GM18951 (cell line): ENCODE measurements at regions not wholly inside any gene's neighbourhood (a gene's known extent, or its start where the extent isn't known, plus 50 kb on each side); places are given as distances from the start of the nearest gene placed in this dataset.

Experiments used
- POLR2A ChIP-seq: IDR thresholded peaks from 4 replicates; pipeline ENCODE4 v1.6.1; 2011; ENCODE audit warnings: mild to moderate bottlenecking; ENCODE audit not compliant: insufficient read length, insufficient read depth; ENCODE audit errors: extremely low read depth
- in situ Hi-C: fragments of 300-500 bp; cut with MboI; formaldehyde crosslinking; loops from one replicate; pipeline ENCODE4 v1.12.0; 2022; ENCODE audit warnings: low sequenced_read_pairs, mixed read lengths, inconsistent platforms; ENCODE audit not compliant: unreplicated experiment

DNA sequence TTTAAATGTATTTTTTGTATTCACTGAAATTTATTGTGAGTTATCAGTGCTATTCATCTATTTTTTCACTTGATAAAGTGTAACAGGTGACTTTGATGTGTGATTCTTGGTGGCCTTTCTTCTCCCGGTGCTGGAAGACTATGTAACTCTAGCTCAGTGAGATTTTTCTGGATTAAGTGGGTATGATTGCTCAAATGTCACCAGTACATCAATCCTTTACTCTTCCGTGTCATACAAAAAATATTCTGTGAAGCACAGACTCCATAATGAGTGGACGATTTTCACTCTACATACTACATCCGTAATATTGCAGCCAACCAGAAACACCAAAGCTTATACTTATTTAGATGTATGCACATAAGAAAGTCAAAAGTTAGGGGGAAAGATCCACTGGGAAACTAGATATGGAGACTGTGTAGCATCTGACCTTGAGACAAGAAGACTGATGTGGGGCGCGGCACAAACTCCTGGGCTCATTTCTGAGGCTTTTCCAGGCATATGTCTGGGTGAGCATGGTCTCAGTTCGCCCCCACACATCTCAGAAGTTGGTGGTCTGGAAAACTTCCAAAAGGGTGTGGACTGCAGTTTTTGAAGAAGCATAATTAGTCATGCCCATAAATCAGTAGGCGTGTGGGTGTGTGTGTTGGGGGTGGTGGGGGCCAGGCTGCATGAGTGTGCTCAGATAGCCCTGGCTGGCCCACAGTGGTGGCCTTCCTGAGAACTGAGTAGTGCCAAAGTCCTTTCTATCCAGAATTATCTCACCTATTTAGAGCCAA lies 53.9 kb upstream of the TENM3 start:
- in situ Hi-C loops, result no loop called here
- TF ChIP-seq POLR2A, result no peak

DNA sequence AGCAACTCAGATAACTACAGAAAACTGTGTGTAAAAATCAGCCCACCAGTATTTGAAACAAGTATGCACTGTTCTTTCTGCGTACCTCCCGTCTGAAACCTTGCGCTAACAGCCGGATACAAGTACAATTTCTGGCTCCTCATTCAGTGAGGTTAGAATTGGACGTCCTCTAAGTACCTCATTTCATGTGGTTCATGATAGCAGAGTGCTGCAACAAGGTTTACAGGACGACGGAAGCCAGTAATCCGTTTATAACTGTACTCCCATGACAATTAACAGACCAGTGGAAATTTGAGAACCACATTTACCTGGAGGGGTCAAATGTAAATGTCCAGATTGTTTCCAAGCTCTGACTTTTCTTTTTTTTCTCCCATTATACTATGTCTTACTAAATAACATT lies 52.9 kb upstream of the TENM3 start:
- TF ChIP-seq POLR2A, result no peak
- in situ Hi-C loops, result no loop called here

DNA sequence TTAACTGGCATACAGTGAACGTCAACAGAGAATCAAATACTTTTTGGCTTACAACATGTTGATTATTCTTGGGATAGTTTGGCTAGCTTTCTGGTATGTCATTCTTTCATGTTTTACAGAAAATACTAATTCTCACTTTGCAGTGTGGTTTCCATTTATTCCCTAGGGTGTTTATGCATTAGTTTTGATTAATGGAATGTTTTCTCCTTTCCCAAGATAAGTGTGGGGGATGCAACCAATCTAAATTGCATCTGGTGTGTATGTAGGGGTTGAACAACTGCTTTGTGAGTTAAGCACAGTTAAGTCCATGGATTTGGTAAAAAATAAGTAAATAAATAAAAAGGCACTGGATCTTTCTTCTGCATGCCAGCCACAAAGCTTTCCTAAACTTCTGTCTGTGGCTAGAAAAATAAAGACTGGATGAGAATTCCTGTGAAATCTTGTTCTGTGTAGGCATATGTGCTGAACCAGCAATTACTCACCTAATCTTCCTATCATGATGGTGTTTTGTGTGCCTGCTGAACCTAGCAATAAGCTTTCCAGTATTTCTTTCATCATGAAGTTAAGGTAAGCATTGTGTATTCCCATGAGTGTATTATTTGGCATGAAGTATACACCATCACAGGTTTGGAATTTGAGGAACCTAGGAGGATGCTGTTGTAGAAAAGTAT lies 50.6 kb upstream of the TENM3 start:
- TF ChIP-seq POLR2A, result no peak
- in situ Hi-C loops, result no loop called here

GRCh38 chr4:182193311-182193710 lies 49.9 kb upstream of the TENM3 start:
- TF ChIP-seq POLR2A, result no peak
- in situ Hi-C loops, result no loop called here
